IMR-90 (cell line): ENCODE measurements at regions not wholly inside any gene's neighbourhood (a gene's known extent, or its start where the extent isn't known, plus 50 kb on each side); places are given as distances from the start of the nearest gene placed in this dataset.

Experiments
- ATAC-seq: fragments of 200-7000 bp; cut with Tn5 transposase; 2 replicates; pipeline ENCODE4 v1.9.1; 2020; ENCODE audit warnings: low read depth, mild to moderate bottlenecking, moderate library complexity
- BruUV-seq: library from RNA; stranded (reverse); fragments of 400-500 nt; replicated peaks from 2 replicates; lab custom pipeline; 2021; lab: Mats Ljungman, UMichigan
- CTCF ChIA-PET: fragments of 300-600 bp; formaldehyde crosslinking; extraction: SDS; loops from one replicate; lab custom pipeline; 2021; ENCODE audit warnings: antibody characterized with exemption; lab: Yijun Ruan, JAX
- POLR2A ChIA-PET: fragments of 300-600 bp; sonication (Branson Sonifier 250); formaldehyde crosslinking; loops from one replicate; lab custom pipeline; 2022; ENCODE audit warnings: antibody characterized with exemption; ENCODE audit not compliant: unreplicated experiment; lab: Charles Lee
- DNase-seq: peaks from one replicate; pipeline ENCODE4 v3.0.0; 2013
- H2AFZ ChIP-seq: replicated peaks from 2 replicates; pipeline ENCODE3; 2013; ENCODE audit warnings: low read length, mild to moderate bottlenecking; ENCODE audit not compliant: poor library complexity
- H2AK5ac ChIP-seq: 2 replicates; pipeline ENCODE4 v1.6.1; 2013; ENCODE audit warnings: low read depth, low read length, inconsistent platforms
- H2AK9ac ChIP-seq: replicated peaks from 2 replicates; pipeline ENCODE3; 2013; ENCODE audit warnings: mild to moderate bottlenecking, low read depth, low read length, moderate library complexity; ENCODE audit not compliant: poor library complexity
- H2BK120ac ChIP-seq: 2 replicates; pipeline ENCODE4 v1.6.1; 2013; ENCODE audit warnings: low read depth, low read length, inconsistent platforms
- H2BK15ac ChIP-seq: 3 replicates; pipeline ENCODE4 v1.6.1; 2013; ENCODE audit warnings: low read depth, low read length, inconsistent platforms
- H2BK20ac ChIP-seq: 2 replicates; pipeline ENCODE4 v1.6.1; 2013; ENCODE audit warnings: low read depth, mild to moderate bottlenecking, inconsistent platforms, low read length, moderate library complexity
- H2BK5ac ChIP-seq: 2 replicates; pipeline ENCODE4 v1.6.1; 2013; ENCODE audit warnings: mild to moderate bottlenecking, low read depth, low read length, inconsistent platforms; ENCODE audit not compliant: poor library complexity, severe bottlenecking
- H3K14ac ChIP-seq: replicated peaks from 2 replicates; pipeline ENCODE4 v1.6.1; 2013; ENCODE audit warnings: low read depth, low read length, inconsistent platforms
- H3K18ac ChIP-seq: 2 replicates; pipeline ENCODE4 v1.6.1; 2013; ENCODE audit warnings: low read depth, low read length, control low read depth
- H3K23ac ChIP-seq: 2 replicates; pipeline ENCODE4 v1.6.1; 2013; ENCODE audit warnings: low read depth, low read length, inconsistent platforms
- H3K27ac ChIP-seq: 2 replicates; pipeline ENCODE4 v1.5.1; 2013; ENCODE audit warnings: mild to moderate bottlenecking, control low read depth, low read length; ENCODE audit not compliant: insufficient read depth
- H3K27me3 ChIP-seq: 2 replicates; pipeline ENCODE4 v1.6.1; 2013; ENCODE audit warnings: low read length; ENCODE audit not compliant: control insufficient read depth, insufficient read depth
- H3K36me3 ChIP-seq: 2 replicates; pipeline ENCODE4 v1.6.1; 2013; ENCODE audit warnings: low read length, mixed read lengths; ENCODE audit not compliant: control insufficient read depth, insufficient read depth
- H3K4ac ChIP-seq: 2 replicates; pipeline ENCODE4 v1.6.1; 2013; ENCODE audit warnings: low read depth, low read length, inconsistent platforms
- H3K4me1 ChIP-seq: 2 replicates; pipeline ENCODE4 v1.6.1; 2013; ENCODE audit warnings: low read length, mixed read lengths; ENCODE audit not compliant: control insufficient read depth, insufficient read depth
- H3K4me2 ChIP-seq: 2 replicates; pipeline ENCODE4 v1.6.1; 2013; ENCODE audit warnings: low read depth, mild to moderate bottlenecking, control low read depth, low read length, moderate library complexity
- H3K4me3 ChIP-seq: 2 replicates; pipeline ENCODE4 v1.5.1; 2013; ENCODE audit warnings: low read depth, mild to moderate bottlenecking, control low read depth, low read length, moderate library complexity; ENCODE audit not compliant: insufficient read depth
- H3K56ac ChIP-seq: 2 replicates; pipeline ENCODE4 v1.6.1; 2013; ENCODE audit warnings: low read length, inconsistent platforms; ENCODE audit not compliant: insufficient read depth; ENCODE audit errors: extremely low read depth
- H3K79me1 ChIP-seq, 2 experiments: 2 replicates each; pipeline ENCODE4 v1.6.1; 2013; ENCODE audit warnings: low read length in 2 of 2, inconsistent platforms in 1 of 2, low read depth in 1 of 2
- H3K9ac ChIP-seq: 2 replicates; pipeline ENCODE4 v1.6.1; 2013; ENCODE audit warnings: low read depth, low read length, control low read depth
- H3K9me1 ChIP-seq: 2 replicates; pipeline ENCODE4 v1.6.1; 2013; ENCODE audit warnings: low read length, inconsistent platforms; ENCODE audit not compliant: insufficient read depth
- H3K9me3 ChIP-seq: 2 replicates; pipeline ENCODE4 v1.6.1; 2013; ENCODE audit warnings: low read length; ENCODE audit not compliant: control insufficient read depth, insufficient read depth
- H4K20me1 ChIP-seq: 2 replicates; pipeline ENCODE4 v1.6.1; 2013; ENCODE audit warnings: low read length, inconsistent platforms; ENCODE audit not compliant: insufficient read depth
- H4K5ac ChIP-seq: 2 replicates; pipeline ENCODE4 v1.6.1; 2013; ENCODE audit warnings: mild to moderate bottlenecking, low read depth, low read length, control low read depth
- H4K8ac ChIP-seq, 2 experiments: 2 replicates each; pipeline ENCODE4 v1.6.1; 2013; ENCODE audit warnings: low read depth in 2 of 2, low read length in 2 of 2, control low read depth in 1 of 2, inconsistent platforms in 1 of 2
- H4K91ac ChIP-seq: 2 replicates; pipeline ENCODE4 v1.6.1; 2013; ENCODE audit warnings: low read depth, low read length, inconsistent platforms; ENCODE audit not compliant: insufficient read depth
- BHLHE40 ChIP-seq: fragments of 150-350 bp; IDR thresholded peaks from 2 replicates; pipeline ENCODE4 v1.6.1; 2016; ENCODE audit warnings: mild to moderate bottlenecking, low read depth, low read length
- ELK1 ChIP-seq: fragments of 150-350 bp; IDR thresholded peaks from 2 replicates; pipeline ENCODE4 v1.6.1; 2016; ENCODE audit warnings: low read depth, mild to moderate bottlenecking, low read length, moderate library complexity, borderline replicate concordance
- FOS ChIP-seq: fragments of 150-350 bp; IDR thresholded peaks from 2 replicates; pipeline ENCODE4 v1.6.1; 2016; ENCODE audit warnings: low read depth, low read length
- MAFK ChIP-seq: IDR thresholded peaks from 2 replicates; pipeline ENCODE4 v1.6.1; 2012; ENCODE audit warnings: low read depth, low read length, improper control_type of control experiment
- MAZ ChIP-seq: IDR thresholded peaks from 2 replicates; pipeline ENCODE4 v1.6.1; 2012; ENCODE audit warnings: low read depth, mild to moderate bottlenecking, low read length, improper control_type of control experiment, moderate library complexity, borderline replicate concordance
- RCOR1 ChIP-seq: IDR thresholded peaks from 2 replicates; pipeline ENCODE4 v1.6.1; 2012; ENCODE audit warnings: mild to moderate bottlenecking, low read length, improper control_type of control experiment; ENCODE audit not compliant: insufficient replicate concordance
- RFX5 ChIP-seq: IDR thresholded peaks from 2 replicates; pipeline ENCODE4 v1.8.0; 2012; ENCODE audit warnings: low read depth, mild to moderate bottlenecking, low read length, moderate library complexity
- dilution Hi-C: fragments of 300-500 bp; cut with HindIII; formaldehyde crosslinking; loops from one replicate; pipeline ENCODE4 v1.14.3; 2018; ENCODE audit warnings: low sequenced_read_pairs; ENCODE audit not compliant: unreplicated experiment
- in situ Hi-C: fragments of 300-500 bp; cut with MboI; formaldehyde crosslinking; loops from 3 replicates; pipeline ENCODE4 v1.14.3; 2019; ENCODE audit warnings: low sequenced_read_pairs, inconsistent platforms, mixed read lengths
- intact Hi-C: fragments of 100-400 bp; cut with micrococcal nuclease; formaldehyde crosslinking; loops from 2 replicates; pipeline ENCODE4 v1.10.0; 2022

DNA sequence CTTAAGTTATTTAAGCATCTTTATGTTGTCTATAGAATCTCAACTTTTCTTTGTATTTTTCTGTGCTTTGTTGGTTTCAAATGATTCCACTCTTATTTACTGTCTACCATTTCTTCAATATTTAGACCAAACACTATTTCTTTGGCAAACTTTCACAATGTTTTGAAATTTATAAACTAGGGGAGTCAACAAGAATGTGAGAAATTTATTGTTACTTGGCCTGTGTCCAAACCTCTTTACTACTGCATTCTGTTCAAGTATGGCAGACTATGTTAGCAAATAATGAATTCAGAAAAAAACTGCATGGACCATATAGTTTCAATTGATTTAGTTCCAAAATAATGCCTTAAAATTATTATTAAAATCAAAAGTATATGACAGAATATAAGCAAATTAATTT lies 470.2 kb downstream of the FBXO15 start:
- H4K20me1 ChIP-seq = no peaks in the 10 kb centered on the region
- no peak overlapping the region for H3K9ac ChIP-seq
- H4K5ac ChIP-seq = no peak overlapping the region
- H3K27me3 ChIP-seq = no peaks in the 10 kb centered on the region
- no peak overlapping the region for H2BK20ac ChIP-seq
- no peak overlapping the region for H3K4ac ChIP-seq
- no TSS peak for BruUV-seq
- H3K79me1 ChIP-seq = peaks cover 17 to 45% of the 10 kb centered on the region in 2 experiments
- no peak overlapping the region for H3K23ac ChIP-seq
- dilution Hi-C loops (no loop called here), intact Hi-C loops (no loop called here), in situ Hi-C loops (no loop called here)
- H2BK5ac ChIP-seq = no peak overlapping the region
- no peak overlapping the region for H4K91ac ChIP-seq
- H3K27ac ChIP-seq = no peak overlapping the region
- H3K4me1 ChIP-seq = peaks cover 7% of the 10 kb centered on the region
- H2AK5ac ChIP-seq = no peak overlapping the region
- no peak overlapping the region for H3K56ac ChIP-seq
- no peak overlapping the region for H2AFZ ChIP-seq
- no peak for DNase-seq
- no peak overlapping the region for H2AK9ac ChIP-seq
- POLR2A ChIA-PET = no interaction called here
- no peak overlapping the region for H3K4me2 ChIP-seq
- CTCF ChIA-PET = no interaction called here
- no peak overlapping the region for H2BK15ac ChIP-seq
- ATAC-seq = no peak
- 0 out of 2 replicates have a peak, but pooled peaks cover 3% of the 10 kb centered on the region for H3K36me3 ChIP-seq
- H3K14ac ChIP-seq = no peak overlapping the region
- no peaks in the 10 kb centered on the region for H3K9me3 ChIP-seq
- TF ChIP-seq BHLHE40 (no peak), MAFK (no peak), RFX5 (no peak), ELK1 (no peak), FOS (no peak), RCOR1 (no peak), MAZ (no peak)
- H4K8ac ChIP-seq = no peak overlapping the region
- H3K9me1 ChIP-seq = peaks cover 3% of the 10 kb centered on the region
- no peak overlapping the region for H3K4me3 ChIP-seq
- no peak overlapping the region for H3K18ac ChIP-seq
- H2BK120ac ChIP-seq = no peak overlapping the region
